ENCODE measurements at regions not wholly inside any gene's neighbourhood (a gene's known extent, or its start where the extent isn't known, plus 50 kb on each side); places are given as distances from the start of the nearest gene placed in this dataset.

- Mint-ChIP-seq H3K27me3 (ENCODE audit: insufficient read depth, unreplicated experiment) (no peaks in the 10 kb centered on the region), H3K36me3 (ENCODE audit: insufficient read depth, unreplicated experiment) (peaks cover 8% of the 10 kb centered on the region), H3K4me3 (ENCODE audit: unreplicated experiment) (no peak overlapping the region), H3K9me3 (ENCODE audit: unreplicated experiment) (no peaks in the 10 kb centered on the region), H3K27ac (ENCODE audit: low read depth, unreplicated experiment) (peak overlapping the region; percentile 7), H3K4me1 (ENCODE audit: insufficient read depth, unreplicated experiment) (peaks cover 14% of the 10 kb centered on the region)
- ChIA-PET CTCF (interaction anchor here (0.5 to 1.3 kb wide), 5 partner anchors 10 to 768 kb away, joined by 3 to 6 read pairs (median 3); no protein-coding TSS in a partner anchor), POLR2A (interaction anchor here (0.6 to 2.1 kb wide), 9 partner anchors 7 to 648 kb away, joined by 3 to 17 read pairs (median 4); no protein-coding TSS in a partner anchor)
- BruUV-seq (replicated peaks), result no TSS peak
- DNase-seq (ENCODE audit: unreplicated experiment), result peak; percentile 79
- intact Hi-C loops (cut with micrococcal nuclease), result no loop called here
- no peak for TF ChIP-seq CTCF (IDR thresholded peaks at IDR 0.05; ENCODE audit: unreplicated experiment)
These were observed 154.2 kb downstream of the FHIP1A start for GRCh38 chr4:151563194-151563593.

GRCh38 chr4:151564321-151564720 lies 155.3 kb downstream of the FHIP1A start:
- intact Hi-C loops (cut with micrococcal nuclease), result no loop called here
- Mint-ChIP-seq H3K4me1 (ENCODE audit: insufficient read depth, unreplicated experiment) (peaks cover 14% of the 10 kb centered on the region), H3K27ac (ENCODE audit: low read depth, unreplicated experiment) (peak overlapping the region; percentile 8), H3K4me3 (ENCODE audit: unreplicated experiment) (no peak overlapping the region), H3K36me3 (ENCODE audit: insufficient read depth, unreplicated experiment) (peaks cover 8% of the 10 kb centered on the region), H3K9me3 (ENCODE audit: unreplicated experiment) (no peaks in the 10 kb centered on the region), H3K27me3 (ENCODE audit: insufficient read depth, unreplicated experiment) (no peaks in the 10 kb centered on the region)
- no peak for TF ChIP-seq CTCF (IDR thresholded peaks at IDR 0.05; ENCODE audit: unreplicated experiment)
- ChIA-PET CTCF (interaction anchor here (0.9 to 1.3 kb wide), 4 partner anchors 9 to 24 kb away, joined by 3 to 6 read pairs (median 4); no protein-coding TSS in a partner anchor), POLR2A (interaction anchor here (1.0 to 2.1 kb wide), 3 partner anchors 8 to 154 kb away, joined by 3 to 10 read pairs (median 4); no protein-coding TSS in a partner anchor)
- DNase-seq (ENCODE audit: unreplicated experiment), result no peak
- no TSS peak for BruUV-seq (replicated peaks)

GRCh38 chr4:151565583-151565982 lies 156.6 kb downstream of the FHIP1A start:
- BruUV-seq (replicated peaks), result no TSS peak
- no peaks in the 10 kb centered on the region for H3K9me3 Mint-ChIP-seq (ENCODE audit: unreplicated experiment)
- H3K4me3 Mint-ChIP-seq (ENCODE audit: unreplicated experiment), result no peak overlapping the region
- POLR2A ChIA-PET, result interaction anchor here (0.6 kb wide), 1 partner anchor 73 kb away, joined by 3 read pairs; no protein-coding TSS in a partner anchor
- H3K27ac Mint-ChIP-seq (ENCODE audit: low read depth, unreplicated experiment), result peak overlapping the region; percentile 8
- DNase-seq (ENCODE audit: unreplicated experiment), result no peak
- peaks cover 8% of the 10 kb centered on the region for H3K36me3 Mint-ChIP-seq (ENCODE audit: insufficient read depth, unreplicated experiment)
- H3K4me1 Mint-ChIP-seq (ENCODE audit: insufficient read depth, unreplicated experiment), result peaks cover 14% of the 10 kb centered on the region
- TF ChIP-seq CTCF (IDR thresholded peaks at IDR 0.05; ENCODE audit: unreplicated experiment), result no peak
- intact Hi-C loops (cut with micrococcal nuclease), result no loop called here
- CTCF ChIA-PET, result interaction anchor here (0.7 kb wide), 1 partner anchor 866 kb away, joined by 3 read pairs; no protein-coding TSS in a partner anchor
- no peaks in the 10 kb centered on the region for H3K27me3 Mint-ChIP-seq (ENCODE audit: insufficient read depth, unreplicated experiment)

GRCh38 chr4:151566053-151566452 lies 157.1 kb downstream of the FHIP1A start:
- no peaks in the 10 kb centered on the region for H3K27me3 Mint-ChIP-seq (ENCODE audit: insufficient read depth, unreplicated experiment)
- no peaks in the 10 kb centered on the region for H3K9me3 Mint-ChIP-seq (ENCODE audit: unreplicated experiment)
- peaks cover 8% of the 10 kb centered on the region for H3K36me3 Mint-ChIP-seq (ENCODE audit: insufficient read depth, unreplicated experiment)
- H3K4me1 Mint-ChIP-seq (ENCODE audit: insufficient read depth, unreplicated experiment), result peaks cover 14% of the 10 kb centered on the region
- BruUV-seq (replicated peaks), result no TSS peak
- no peak overlapping the region for H3K4me3 Mint-ChIP-seq (ENCODE audit: unreplicated experiment)
- DNase-seq (ENCODE audit: unreplicated experiment), result no peak
- ChIA-PET POLR2A (interaction anchor here (0.6 kb wide), 1 partner anchor 73 kb away, joined by 3 read pairs; no protein-coding TSS in a partner anchor), CTCF (interaction anchor here (0.7 kb wide), 1 partner anchor 866 kb away, joined by 3 read pairs; no protein-coding TSS in a partner anchor)
- intact Hi-C loops (cut with micrococcal nuclease), result no loop called here
- no peak for TF ChIP-seq CTCF (IDR thresholded peaks at IDR 0.05; ENCODE audit: unreplicated experiment)
- H3K27ac Mint-ChIP-seq (ENCODE audit: low read depth, unreplicated experiment), result no peak overlapping the region

Data from MCF 10A (cell line).